Ishikawa (cell line): ENCODE measurements at regions not wholly inside any gene's neighbourhood (a gene's known extent, or its start where the extent isn't known, plus 50 kb on each side); places are given as distances from the start of the nearest gene placed in this dataset.
A peak's percentile ranks its signal among the peaks of the same experiment; 100 is the strongest.

Source experiments
- CEBPB ChIP-seq: IDR thresholded peaks from 2 replicates; pipeline ENCODE4 v1.6.1; 2012
- CREB1 ChIP-seq: IDR thresholded peaks from 2 replicates; pipeline ENCODE4 v1.6.1; 2012; ENCODE audit warnings: low read depth
- EGR1 ChIP-seq: IDR thresholded peaks from 2 replicates; pipeline ENCODE4 v1.6.1; 2012
- EP300 ChIP-seq: IDR thresholded peaks from 2 replicates; pipeline ENCODE4 v1.6.1; 2012; ENCODE audit warnings: borderline replicate concordance
- FOXM1 ChIP-seq: IDR thresholded peaks from 2 replicates; pipeline ENCODE4 v1.6.1; 2012; ENCODE audit warnings: low read depth, borderline replicate concordance
- MAX ChIP-seq: IDR thresholded peaks from 2 replicates; pipeline ENCODE4 v1.6.1; 2012
- NFIC ChIP-seq: IDR thresholded peaks from 2 replicates; pipeline ENCODE4 v1.6.1; 2012
- RAD21 ChIP-seq: IDR thresholded peaks from 2 replicates; pipeline ENCODE4 v1.6.1; 2012; ENCODE audit warnings: low read depth
- TAF1 ChIP-seq: IDR thresholded peaks from 2 replicates; pipeline ENCODE4 v1.6.1; 2012; ENCODE audit warnings: low read depth, mild to moderate bottlenecking
- TCF12 ChIP-seq: IDR thresholded peaks from 2 replicates; pipeline ENCODE4 v1.6.1; 2012; ENCODE audit warnings: low read depth
- TEAD4 ChIP-seq: IDR thresholded peaks from 2 replicates; pipeline ENCODE4 v1.6.1; 2012
- USF1 ChIP-seq: IDR thresholded peaks from 2 replicates; pipeline ENCODE4 v1.6.1; 2012
- YY1 ChIP-seq: IDR thresholded peaks from 2 replicates; pipeline ENCODE4 v1.6.1; 2012; ENCODE audit warnings: low read depth
- ZBTB7A ChIP-seq: IDR thresholded peaks from 2 replicates; pipeline ENCODE4 v1.6.1; 2012; ENCODE audit warnings: low read depth
- TF ChIP-seq, protein P1 (sequence below): IDR thresholded peaks from 2 replicates; pipeline ENCODE4 v1.6.1; 2012; ENCODE audit warnings: low read depth, mild to moderate bottlenecking

GRCh38 chr14:103232031-103232808 is 101.8 kb upstream of the EIF5 start:
- no peak for TF ChIP-seq YY1
- no peak for TF ChIP-seq EP300
- no peak for TF ChIP-seq EGR1
- no peak for TF ChIP-seq CEBPB
- TF ChIP-seq USF1: no peak

GRCh38 chr14:103232831-103233319 is 101.2 kb upstream of the EIF5 start:
- TF ChIP-seq CREB1: no peak
- no peak; the same call in 1 of the 2 replicates for TF ChIP-seq YY1
- peak; percentile 53 for TF ChIP-seq MAX
- TF ChIP-seq USF1: no peak
- TF ChIP-seq TAF1: no peak; the same call in 1 of the 2 replicates
- TF ChIP-seq FOXM1: peak; percentile 74; the same call in 1 of the 2 replicates
- peak; percentile 83 for TF ChIP-seq EP300
- no peak for TF ChIP-seq EGR1
- peak; percentile 94 for TF ChIP-seq ZBTB7A
- TF ChIP-seq CEBPB: peak; percentile 49; the same call in 1 of the 2 replicates
- TF ChIP-seq TEAD4: peak; percentile 75
- no peak for TF ChIP-seq RAD21
- TF ChIP-seq, protein P1, sequence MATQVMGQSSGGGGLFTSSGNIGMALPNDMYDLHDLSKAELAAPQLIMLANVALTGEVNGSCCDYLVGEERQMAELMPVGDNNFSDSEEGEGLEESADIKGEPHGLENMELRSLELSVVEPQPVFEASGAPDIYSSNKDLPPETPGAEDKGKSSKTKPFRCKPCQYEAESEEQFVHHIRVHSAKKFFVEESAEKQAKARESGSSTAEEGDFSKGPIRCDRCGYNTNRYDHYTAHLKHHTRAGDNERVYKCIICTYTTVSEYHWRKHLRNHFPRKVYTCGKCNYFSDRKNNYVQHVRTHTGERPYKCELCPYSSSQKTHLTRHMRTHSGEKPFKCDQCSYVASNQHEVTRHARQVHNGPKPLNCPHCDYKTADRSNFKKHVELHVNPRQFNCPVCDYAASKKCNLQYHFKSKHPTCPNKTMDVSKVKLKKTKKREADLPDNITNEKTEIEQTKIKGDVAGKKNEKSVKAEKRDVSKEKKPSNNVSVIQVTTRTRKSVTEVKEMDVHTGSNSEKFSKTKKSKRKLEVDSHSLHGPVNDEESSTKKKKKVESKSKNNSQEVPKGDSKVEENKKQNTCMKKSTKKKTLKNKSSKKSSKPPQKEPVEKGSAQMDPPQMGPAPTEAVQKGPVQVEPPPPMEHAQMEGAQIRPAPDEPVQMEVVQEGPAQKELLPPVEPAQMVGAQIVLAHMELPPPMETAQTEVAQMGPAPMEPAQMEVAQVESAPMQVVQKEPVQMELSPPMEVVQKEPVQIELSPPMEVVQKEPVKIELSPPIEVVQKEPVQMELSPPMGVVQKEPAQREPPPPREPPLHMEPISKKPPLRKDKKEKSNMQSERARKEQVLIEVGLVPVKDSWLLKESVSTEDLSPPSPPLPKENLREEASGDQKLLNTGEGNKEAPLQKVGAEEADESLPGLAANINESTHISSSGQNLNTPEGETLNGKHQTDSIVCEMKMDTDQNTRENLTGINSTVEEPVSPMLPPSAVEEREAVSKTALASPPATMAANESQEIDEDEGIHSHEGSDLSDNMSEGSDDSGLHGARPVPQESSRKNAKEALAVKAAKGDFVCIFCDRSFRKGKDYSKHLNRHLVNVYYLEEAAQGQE: no peak
- peak; percentile 97 for TF ChIP-seq TCF12
- peak; percentile 98 for TF ChIP-seq NFIC

- TF ChIP-seq ZBTB7A: no peak
- TF ChIP-seq EP300: no peak
- no peak for TF ChIP-seq TEAD4
- no peak for TF ChIP-seq NFIC
Observed at GRCh38 chr14:103233328-103233727, 100.7 kb upstream of the EIF5 start.

- TF ChIP-seq TAF1 (no peak), RAD21 (no peak), CREB1 (no peak), ZBTB7A (no peak), CEBPB (no peak), TEAD4 (no peak), MAX (no peak), NFIC (no peak), TCF12 (no peak), EGR1 (no peak), FOXM1 (no peak), EP300 (no peak), YY1 (no peak), USF1 (no peak)
- TF ChIP-seq, protein P1: no peak
Observed at GRCh38 chr14:103239751-103240150, 94.3 kb upstream of the EIF5 start.

DNA sequence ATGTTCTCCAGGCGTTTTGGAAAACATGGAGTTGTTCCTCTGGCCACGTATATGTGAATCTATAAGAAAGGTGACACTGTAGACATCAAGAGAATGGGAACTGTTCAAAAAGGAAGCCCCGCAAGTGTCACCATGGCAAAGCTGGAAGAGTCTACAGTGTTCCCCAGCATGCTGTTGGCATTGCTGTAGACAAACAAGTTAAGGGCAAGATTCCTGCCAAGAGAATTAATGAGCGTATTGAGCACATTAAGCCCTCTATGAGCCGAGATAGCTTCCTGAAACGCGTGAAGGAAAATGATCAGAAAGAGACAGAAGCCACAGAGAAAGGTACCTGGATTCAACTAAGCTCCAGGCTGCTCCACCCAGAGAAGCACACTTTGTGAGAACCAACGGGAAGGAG is 92.5 kb upstream of the EIF5 start:
- TF ChIP-seq TAF1 (no peak), NFIC (no peak), YY1 (no peak), RAD21 (no peak), CEBPB (no peak), CREB1 (no peak), USF1 (no peak), ZBTB7A (no peak), EGR1 (no peak), TEAD4 (no peak), MAX (no peak), TCF12 (no peak), EP300 (no peak), FOXM1 (no peak)
- TF ChIP-seq, protein P1: no peak
